H1 (cell line): ENCODE measurements at regions not wholly inside any gene's neighbourhood (a gene's known extent, or its start where the extent isn't known, plus 50 kb on each side); places are given as distances from the start of the nearest gene placed in this dataset.

Source experiments
- CTCF ChIA-PET: fragments of 300-600 bp; sonication (Branson Sonifier 250); formaldehyde crosslinking; loops from one replicate; lab custom pipeline; 2021; ENCODE audit not compliant: partially characterized antibody; lab: Charles Lee
- POLR2A ChIA-PET: fragments of 300-600 bp; sonication (Branson Sonifier 250); formaldehyde crosslinking; loops from one replicate; lab custom pipeline; 2021; ENCODE audit warnings: inconsistent platforms; ENCODE audit not compliant: partially characterized antibody; lab: Charles Lee
- DNase-seq, 2 experiments: peaks; one replicate each; pipeline versions ENCODE4 v3.0.0 to v3.0.0-alpha.2; 2010 to 2022; ENCODE audit warnings: low spot score in 2 of 2, low read depth in 1 of 2, mixed read lengths in 1 of 2
- FAIRE-seq: peaks from 2 replicates; lab custom pipeline; 2011; peaks lifted over from hg19 to GRCh38; lab: Jason Lieb, UNC
- H2AFZ ChIP-seq: 2 replicates; pipeline ENCODE4 v1.8.1; 2012; ENCODE audit warnings: low read length, inconsistent platforms
- H2AK5ac ChIP-seq: 2 replicates; pipeline ENCODE4 v1.6.1; 2013; ENCODE audit warnings: low read depth, low read length
- H2BK120ac ChIP-seq: replicated peaks from 2 replicates; pipeline ENCODE3; 2013; ENCODE audit warnings: low read depth, low read length, inconsistent platforms
- H2BK12ac ChIP-seq: 2 replicates; pipeline ENCODE4 v1.6.1; 2013; ENCODE audit warnings: low read depth, low read length
- H2BK15ac ChIP-seq: 2 replicates; pipeline ENCODE4 v1.6.1; 2013; ENCODE audit warnings: low read length
- H2BK20ac ChIP-seq: 2 replicates; pipeline ENCODE4 v1.6.1; 2013; ENCODE audit warnings: low read length
- H2BK5ac ChIP-seq: 2 replicates; pipeline ENCODE4 v1.6.1; 2013; ENCODE audit warnings: low read depth, low read length
- H3K14ac ChIP-seq: 2 replicates; pipeline ENCODE4 v1.6.1; 2013; ENCODE audit warnings: inconsistent platforms; ENCODE audit not compliant: insufficient read length
- H3K18ac ChIP-seq: 2 replicates; pipeline ENCODE4 v1.6.1; 2013; ENCODE audit warnings: low read length; ENCODE audit errors: extremely low read depth
- H3K23ac ChIP-seq: 2 replicates; pipeline ENCODE4 v1.6.1; 2013; ENCODE audit warnings: inconsistent platforms; ENCODE audit not compliant: insufficient read length
- H3K23me2 ChIP-seq: 2 replicates; pipeline ENCODE4 v1.6.1; 2013; ENCODE audit warnings: low read depth, low read length
- H3K27ac ChIP-seq: 2 replicates; pipeline ENCODE4 v1.6.1; 2011; ENCODE audit warnings: low read depth, low read length, inconsistent platforms
- H3K27me3 ChIP-seq, 4 experiments: replicated peaks in 1 of 4; 1 replicate in 1 of 4; 2 replicates in 3 of 4; pipeline versions ENCODE4 v1.6.1 to v1.8.1; 2011 to 2013; ENCODE audit warnings: low read length in 3 of 4, mild to moderate bottlenecking in 3 of 4, inconsistent platforms in 2 of 4, mixed read lengths in 2 of 4, moderate library complexity in 1 of 4; ENCODE audit not compliant: control insufficient read depth in 3 of 4, insufficient read depth in 3 of 4; ENCODE audit errors: extremely low read depth in 1 of 4
- H3K36me3 ChIP-seq, 4 experiments: 2 replicates each; pipeline versions ENCODE4 v1.6.1 to v1.8.1; 2011 to 2013; ENCODE audit warnings: mild to moderate bottlenecking in 4 of 4, low read length in 3 of 4, moderate library complexity in 2 of 4, control low read depth in 1 of 4, inconsistent platforms in 1 of 4; ENCODE audit not compliant: insufficient read depth in 4 of 4, control insufficient read depth in 2 of 4
- H3K4ac ChIP-seq: replicated peaks from 2 replicates; pipeline ENCODE3; 2013; ENCODE audit warnings: low read length, low read depth, mixed read lengths, inconsistent platforms; ENCODE audit not compliant: insufficient read length
- H3K4me1 ChIP-seq, 4 experiments: replicated peaks in 1 of 4; 1 replicate in 1 of 4; 2 replicates in 3 of 4; pipeline versions ENCODE4 v1.6.1 to v1.8.1; 2011 to 2013; ENCODE audit warnings: low read length in 3 of 4, inconsistent platforms in 2 of 4, mixed read lengths in 1 of 4; ENCODE audit not compliant: insufficient read depth in 4 of 4, control insufficient read depth in 3 of 4
- H3K4me2 ChIP-seq, 2 experiments: 2 replicates each; pipeline versions ENCODE4 v1.6.1 to v1.8.1; 2011 to 2013; ENCODE audit warnings: low read depth in 2 of 2, low read length in 2 of 2, control low read depth in 1 of 2, inconsistent platforms in 1 of 2, mild to moderate bottlenecking in 1 of 2; ENCODE audit not compliant: insufficient read depth in 1 of 2
- H3K4me3 ChIP-seq, 4 experiments: fragments of 200-600, 300-600 bp in 1 of 4; sonication (generic), shearing (Covaris generic), sonication (Bioruptor Twin) in 1 of 4; 2 replicates each; pipeline versions ENCODE4 v1.5.1 to v1.8.1; 2011 to 2016; ENCODE audit warnings: low read length in 4 of 4, low read depth in 3 of 4, control low read depth in 2 of 4, inconsistent platforms in 2 of 4, mild to moderate bottlenecking in 2 of 4, mixed read lengths in 1 of 4, moderate library complexity in 1 of 4; ENCODE audit not compliant: insufficient read depth in 2 of 4; ENCODE audit errors: extremely low read depth in 1 of 4
- H3K56ac ChIP-seq: replicated peaks from 2 replicates; pipeline ENCODE3; 2013; ENCODE audit warnings: low read depth, mild to moderate bottlenecking, mixed read lengths, low read length, inconsistent platforms; ENCODE audit not compliant: insufficient read length
- H3K79me1 ChIP-seq: 2 replicates; pipeline ENCODE4 v1.6.1; 2013; ENCODE audit warnings: low read depth, low read length, control low read depth
- H3K79me2 ChIP-seq, 2 experiments: 2 replicates each; pipeline versions ENCODE4 v1.6.1 to v1.8.1; 2012 to 2013; ENCODE audit warnings: low read length in 2 of 2, mild to moderate bottlenecking in 2 of 2, inconsistent platforms in 1 of 2; ENCODE audit not compliant: insufficient read depth in 2 of 2, control insufficient read depth in 1 of 2
- H3K9ac ChIP-seq, 4 experiments: replicated peaks in 1 of 4; 1 replicate in 1 of 4; 2 replicates in 3 of 4; pipeline versions ENCODE4 v1.6.1 to v1.8.1; 2011 to 2013; ENCODE audit warnings: low read depth in 3 of 4, low read length in 3 of 4, control low read depth in 2 of 4, mild to moderate bottlenecking in 2 of 4, moderate library complexity in 2 of 4, inconsistent platforms in 1 of 4; ENCODE audit errors: extremely low read depth in 1 of 4
- H3K9me3 ChIP-seq, 2 experiments: 2 replicates each; pipeline versions ENCODE4 v1.6.1 to v1.8.1; 2012 to 2013; ENCODE audit warnings: mild to moderate bottlenecking in 2 of 2, moderate library complexity in 2 of 2, control low read depth in 1 of 2, inconsistent platforms in 1 of 2, low read depth in 1 of 2, low read length in 1 of 2, mixed read lengths in 1 of 2; ENCODE audit not compliant: insufficient read depth in 2 of 2
- H4K20me1 ChIP-seq, 2 experiments: replicated peaks in 1 of 2; 2 replicates each; pipeline versions ENCODE3 to v1.8.1; 2011 to 2013; ENCODE audit warnings: inconsistent platforms in 2 of 2, low read length in 2 of 2, mild to moderate bottlenecking in 1 of 2; ENCODE audit not compliant: insufficient read depth in 2 of 2, control insufficient read depth in 1 of 2
- H4K5ac ChIP-seq: 2 replicates; pipeline ENCODE4 v1.6.1; 2013; ENCODE audit warnings: low read length, low read depth, mixed read lengths, inconsistent platforms; ENCODE audit not compliant: insufficient read length
- H4K8ac ChIP-seq: 2 replicates; pipeline ENCODE4 v1.8.0; 2013; ENCODE audit warnings: mild to moderate bottlenecking, moderate library complexity, low read length, inconsistent platforms; ENCODE audit not compliant: insufficient read depth; ENCODE audit errors: extremely low read depth
- H4K91ac ChIP-seq: replicated peaks from 2 replicates; pipeline ENCODE3; 2013; ENCODE audit warnings: low read length, mixed read lengths, inconsistent platforms; ENCODE audit not compliant: insufficient read length
- CBX5 ChIP-seq: fragments of 300-800, 300-1000 bp; sonication (generic); IDR thresholded peaks from 2 replicates; pipeline ENCODE4 v1.7.1; 2016; ENCODE audit warnings: antibody characterized with exemption, low read length, low read depth
- CEBPB ChIP-seq: IDR thresholded peaks from 2 replicates; pipeline ENCODE4 v1.6.1; 2012; ENCODE audit warnings: low read depth, low read length
- CHD2 ChIP-seq: IDR thresholded peaks from 2 replicates; pipeline ENCODE4 v1.6.1; 2012; ENCODE audit warnings: low read length, improper control_type of control experiment
- CTBP2 ChIP-seq: IDR thresholded peaks from 2 replicates; pipeline ENCODE4 v1.7.0; 2011; ENCODE audit warnings: borderline replicate concordance, mild to moderate bottlenecking, moderate library complexity, mixed read lengths, low read length; ENCODE audit not compliant: insufficient read depth, insufficient read length
- EP300 ChIP-seq, 2 experiments: IDR thresholded peaks; 1 replicate in 1 of 2; 2 replicates in 1 of 2; pipeline ENCODE4 v1.6.1; 2011 to 2012; ENCODE audit warnings: low read depth in 2 of 2, low read length in 2 of 2, mild to moderate bottlenecking in 2 of 2, borderline replicate concordance in 1 of 2, inconsistent platforms in 1 of 2, moderate library complexity in 1 of 2
- GTF2F1 ChIP-seq: IDR thresholded peaks from 2 replicates; pipeline ENCODE4 v1.6.1; 2012; ENCODE audit warnings: low read depth, low read length, improper control_type of control experiment, borderline replicate concordance
- NRF1 ChIP-seq: IDR thresholded peaks from 2 replicates; pipeline ENCODE4 v1.6.1; 2011; ENCODE audit warnings: mild to moderate bottlenecking, low read depth, low read length, improper control_type of control experiment
- POU5F1 ChIP-seq: IDR thresholded peaks from 2 replicates; pipeline ENCODE4 v1.6.1; 2011; ENCODE audit warnings: low read depth, mild to moderate bottlenecking, low read length, moderate library complexity
- RNF2 ChIP-seq: fragments of 200-900, 300-1000 bp; sonication (generic); IDR thresholded peaks from 2 replicates; pipeline ENCODE4 v1.7.1; 2016; ENCODE audit warnings: borderline replicate concordance, low read depth, mild to moderate bottlenecking, antibody characterized with exemption, low read length; ENCODE audit not compliant: poor library complexity, severe bottlenecking; ENCODE audit errors: missing control alignments
- SP4 ChIP-seq: IDR thresholded peaks from 2 replicates; pipeline ENCODE4 v1.6.1; 2012; ENCODE audit warnings: low read length, inconsistent platforms
- SRF ChIP-seq: IDR thresholded peaks from 2 replicates; pipeline ENCODE4 v1.6.1; 2011; ENCODE audit warnings: mild to moderate bottlenecking, low read depth, low read length, moderate library complexity
- WGBS, 2 experiments: shearing (Covaris generic) in 1 of 2; methylation state at CpG; one replicate each; pipeline versions ENCODE4 v1.1.6 to v1.1.7; 2013 to 2015; ENCODE audit warnings: low lambda C conversion rate in 2 of 2, mixed read lengths in 2 of 2, inconsistent platforms in 1 of 2, low coverage in 1 of 2, missing lambda C conversion rate in 1 of 2; ENCODE audit not compliant: insufficient replicate concordance in 2 of 2, insufficient coverage in 1 of 2, insufficient read length in 1 of 2; ENCODE audit errors: extremely low coverage in 1 of 2, missing lambda C conversion rate in 1 of 2; 5-methylcytosine and 5-hydroxymethylcytosine counted together
- TF ChIP-seq, protein P1 (sequence below), 3 experiments: IDR thresholded peaks; 1 replicate in 2 of 3; 2 replicates in 1 of 3; pipeline versions ENCODE4 v1.5.1 to v1.6.1; 2011; ENCODE audit warnings: low read length in 3 of 3, mild to moderate bottlenecking in 3 of 3, inconsistent platforms in 2 of 3, low read depth in 1 of 3, moderate library complexity in 1 of 3; ENCODE audit not compliant: insufficient read depth in 1 of 3; ENCODE audit errors: control extremely low read depth in 1 of 3

DNA sequence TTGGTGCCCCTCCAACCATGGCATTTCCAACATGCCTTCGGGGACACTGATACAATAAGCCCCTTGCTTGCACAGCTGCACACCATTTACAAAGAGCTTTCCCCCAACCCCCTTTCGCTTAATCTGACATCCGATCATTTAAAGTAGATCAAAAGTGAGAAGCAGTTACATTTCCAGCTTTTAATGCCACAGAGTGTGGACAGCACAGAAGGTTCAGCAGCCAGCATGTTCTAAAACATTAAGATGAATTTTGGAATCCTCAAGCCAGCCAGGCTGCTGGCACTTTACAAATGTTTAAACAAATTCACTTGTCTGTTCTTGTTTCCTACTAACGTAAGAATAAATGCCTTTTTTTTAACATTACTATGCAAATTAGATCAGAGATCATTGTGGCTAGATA, 284.4 kb upstream of the LDB2 start:
- DNase-seq (no peak), FAIRE-seq (no peak)
- Histone ChIP-seq H4K5ac (no peak overlapping the region), H3K9me3 (no peaks in the 10 kb centered on the region), H3K23me2 (no peaks in the 10 kb centered on the region), H3K36me3 (no peaks in the 10 kb centered on the region), H3K14ac (no peak overlapping the region), H2BK15ac (no peak overlapping the region), H3K4ac (no peak overlapping the region), H2BK12ac (no peak overlapping the region), H2BK20ac (no peak overlapping the region), H3K23ac (no peak overlapping the region), H3K79me1 (no peaks in the 10 kb centered on the region), H4K8ac (no peak overlapping the region), H3K56ac (no peak overlapping the region), H4K91ac (no peak overlapping the region), H2AK5ac (no peak overlapping the region), H3K4me1 (peaks cover 2 to 6% (median 2%) of the 10 kb centered on the region in 4 experiments; a peak in 4 of 7 replicates), H3K27ac (no peak overlapping the region), H3K4me3 (no peak overlapping the region), H3K9ac (no peak overlapping the region), H2BK120ac (no peak overlapping the region), H3K4me2 (no peak overlapping the region), H3K79me2 (no peaks in the 10 kb centered on the region), H3K27me3 (no peaks in the 10 kb centered on the region), H2BK5ac (no peak overlapping the region), H4K20me1 (no peaks in the 10 kb centered on the region), H3K18ac (no peak overlapping the region), H2AFZ (no peak overlapping the region)
- 86% methylated on average over 4 of the region's 4 CpGs; no CpG with 5 or more reads in 1 of the 2 experiments for WGBS, 2 experiments
- ChIA-PET POLR2A (interaction anchor here (0.6 kb wide), 1 partner anchor 33 kb away, joined by 3 read pairs; no protein-coding TSS in a partner anchor), CTCF (interaction anchor here (0.7 to 1.1 kb wide), 2 partner anchors 9 to 97 kb away, joined by 3 to 4 read pairs; no protein-coding TSS in a partner anchor)
- no peak for TF ChIP-seq POU5F1
- TF ChIP-seq, protein P1, sequence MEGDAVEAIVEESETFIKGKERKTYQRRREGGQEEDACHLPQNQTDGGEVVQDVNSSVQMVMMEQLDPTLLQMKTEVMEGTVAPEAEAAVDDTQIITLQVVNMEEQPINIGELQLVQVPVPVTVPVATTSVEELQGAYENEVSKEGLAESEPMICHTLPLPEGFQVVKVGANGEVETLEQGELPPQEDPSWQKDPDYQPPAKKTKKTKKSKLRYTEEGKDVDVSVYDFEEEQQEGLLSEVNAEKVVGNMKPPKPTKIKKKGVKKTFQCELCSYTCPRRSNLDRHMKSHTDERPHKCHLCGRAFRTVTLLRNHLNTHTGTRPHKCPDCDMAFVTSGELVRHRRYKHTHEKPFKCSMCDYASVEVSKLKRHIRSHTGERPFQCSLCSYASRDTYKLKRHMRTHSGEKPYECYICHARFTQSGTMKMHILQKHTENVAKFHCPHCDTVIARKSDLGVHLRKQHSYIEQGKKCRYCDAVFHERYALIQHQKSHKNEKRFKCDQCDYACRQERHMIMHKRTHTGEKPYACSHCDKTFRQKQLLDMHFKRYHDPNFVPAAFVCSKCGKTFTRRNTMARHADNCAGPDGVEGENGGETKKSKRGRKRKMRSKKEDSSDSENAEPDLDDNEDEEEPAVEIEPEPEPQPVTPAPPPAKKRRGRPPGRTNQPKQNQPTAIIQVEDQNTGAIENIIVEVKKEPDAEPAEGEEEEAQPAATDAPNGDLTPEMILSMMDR (IDR thresholded peaks at IDR 0.05; ENCODE audit: control extremely low read depth in 1 of 3, insufficient read depth in 1 of 3, low read depth in 1 of 3, low read length in 3 of 3): no peak
- TF ChIP-seq SP4: no peak
- TF ChIP-seq NRF1: no peak
- TF ChIP-seq CBX5: no peak
- TF ChIP-seq EP300 (IDR thresholded peaks at IDR 0.05; ENCODE audit: borderline replicate concordance in 1 of 2, low read depth in 2 of 2, low read length in 2 of 2): no peak
- no peak for TF ChIP-seq RNF2
- no peak for TF ChIP-seq SRF
- no peak for TF ChIP-seq CTBP2
- no peak for TF ChIP-seq GTF2F1
- TF ChIP-seq CEBPB: no peak
- no peak for TF ChIP-seq CHD2
